Heart left ventricle (tissue), 13 donors: ENCODE measurements at regions not wholly inside any gene's neighbourhood (a gene's known extent, or its start where the extent isn't known, plus 50 kb on each side); places are given as distances from the start of the nearest gene placed in this dataset.

ENCODE experiments used
- POLR2A ChIP-seq, 2 donors: fragments of 450-650 bp; IDR thresholded peaks; one replicate each; pipeline ENCODE4 v1.6.1; 2017; ENCODE audit warnings: antibody characterized with exemption in 2 of 2, mild to moderate bottlenecking in 2 of 2, moderate library complexity in 2 of 2
- TF ChIP-seq, protein P1 (sequence below), 12 donors: fragments of 200-600 bp; sonication (generic) in 4 of 12; IDR thresholded peaks; one replicate each; pipeline versions ENCODE4 v1.5.0 to v1.8.0; 2018 to 2022; ENCODE audit warnings: antibody characterized with exemption in 12 of 12, mild to moderate bottlenecking in 5 of 12
- donor health status: ischemic (EF 13 %, LVEDD 7.1; RV severe dilation, severe dysfunction).
- donor health status: DM: no; HTN: yes; CAD: no.
- donor health status: DM: no; HTN: no; CAD: no.
- donor health status: ischemic (EF 25% LVEDD 6.9; RV normal size, moderate dysfunction).
- donor health status: ischemic (EF 25% LVEDD 5.7; RV mildly dilated, moderate dysfunction).
- donor health status: ischemic (EF 35%, LVEDD 5.7; RV mildly dilated, moderate dysfunction).
- donor health status: nonischemic (EF 11% LVEDD 7.7; RV severe dilation, severe dysfunction).
- donor health status: DM: yes; HTN: yes; CAD: no.
- donor health status: PGD.
- donor health status: ischemic (EF 29% LVEDD 5.4; RV normal size, mild dysfunction).
- donor health status: nonischemic (EF 23%, LVEDD 6.1; RV moderate dilation, normal function).

DNA sequence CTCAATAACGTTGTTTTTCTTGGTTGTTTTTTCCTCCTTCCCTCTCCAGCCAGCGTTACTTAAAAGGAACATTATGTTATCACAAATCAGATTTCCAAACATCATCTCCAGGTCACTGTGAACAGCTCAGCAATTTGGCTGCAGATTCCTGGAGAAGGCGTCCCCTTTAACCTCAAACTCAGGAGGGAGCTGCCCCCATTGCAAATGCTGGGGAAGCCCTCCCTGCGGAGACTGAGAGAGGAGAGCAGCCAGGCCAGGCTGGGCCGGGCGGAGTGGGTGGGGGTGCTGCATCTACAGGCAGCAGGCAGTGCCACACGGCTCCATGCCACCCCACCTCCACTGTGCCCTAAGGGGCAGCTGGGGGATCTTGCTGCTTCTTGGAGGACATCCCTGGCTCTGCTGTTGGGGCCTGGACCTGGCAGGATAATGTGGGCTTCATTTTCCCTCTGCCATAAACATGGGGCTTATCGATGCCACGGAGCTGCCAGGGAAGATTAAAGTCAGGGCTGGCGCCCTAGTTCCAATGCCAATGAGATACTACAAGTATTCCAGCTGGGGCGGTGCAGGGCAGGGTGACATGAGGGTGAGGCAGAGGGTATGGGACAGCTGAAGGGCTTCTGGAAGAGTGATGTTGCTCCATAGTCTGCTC, 148.8 kb downstream of the PJA1 start:
- TF ChIP-seq, protein P1, sequence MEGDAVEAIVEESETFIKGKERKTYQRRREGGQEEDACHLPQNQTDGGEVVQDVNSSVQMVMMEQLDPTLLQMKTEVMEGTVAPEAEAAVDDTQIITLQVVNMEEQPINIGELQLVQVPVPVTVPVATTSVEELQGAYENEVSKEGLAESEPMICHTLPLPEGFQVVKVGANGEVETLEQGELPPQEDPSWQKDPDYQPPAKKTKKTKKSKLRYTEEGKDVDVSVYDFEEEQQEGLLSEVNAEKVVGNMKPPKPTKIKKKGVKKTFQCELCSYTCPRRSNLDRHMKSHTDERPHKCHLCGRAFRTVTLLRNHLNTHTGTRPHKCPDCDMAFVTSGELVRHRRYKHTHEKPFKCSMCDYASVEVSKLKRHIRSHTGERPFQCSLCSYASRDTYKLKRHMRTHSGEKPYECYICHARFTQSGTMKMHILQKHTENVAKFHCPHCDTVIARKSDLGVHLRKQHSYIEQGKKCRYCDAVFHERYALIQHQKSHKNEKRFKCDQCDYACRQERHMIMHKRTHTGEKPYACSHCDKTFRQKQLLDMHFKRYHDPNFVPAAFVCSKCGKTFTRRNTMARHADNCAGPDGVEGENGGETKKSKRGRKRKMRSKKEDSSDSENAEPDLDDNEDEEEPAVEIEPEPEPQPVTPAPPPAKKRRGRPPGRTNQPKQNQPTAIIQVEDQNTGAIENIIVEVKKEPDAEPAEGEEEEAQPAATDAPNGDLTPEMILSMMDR (IDR thresholded peaks at IDR 0.05) = no peak
- no peak for TF ChIP-seq POLR2A (IDR thresholded peaks at IDR 0.05)
